SK-N-SH treated with all-trans-retinoic acid at 6 μM for 48 hours (cell line): ENCODE measurements at regions not wholly inside any gene's neighbourhood (a gene's known extent, or its start where the extent isn't known, plus 50 kb on each side); places are given as distances from the start of the nearest gene placed in this dataset.

Experiments used
- ATAC-seq: fragments of 200-7000 bp; cut with Tn5 transposase; 3 replicates; pipeline ENCODE4 v1.9.1; 2020; ENCODE audit warnings: mild to moderate bottlenecking, moderate library complexity
- ARNTL ChIP-seq: fragments of 450-650 bp; formaldehyde crosslinking; IDR thresholded peaks from 2 replicates; pipeline ENCODE4 v1.5.0; 2020; ENCODE audit warnings: low read depth, mild to moderate bottlenecking, moderate library complexity, borderline replicate concordance
- BACH2 ChIP-seq: fragments of 250-450 bp; sonication (Bioruptor Pico); IDR thresholded peaks from 2 replicates; pipeline ENCODE4 v1.9.0; 2021; ENCODE audit warnings: mild to moderate bottlenecking, borderline replicate concordance
- CSDC2 ChIP-seq: fragments of 250-450 bp; sonication (Bioruptor Pico); IDR thresholded peaks from 2 replicates; pipeline ENCODE4 v1.5.0; 2020; ENCODE audit warnings: mild to moderate bottlenecking, moderate library complexity
- ESRRG ChIP-seq: fragments of 250-450 bp; sonication (Bioruptor Pico); IDR thresholded peaks from 2 replicates; pipeline ENCODE4 v1.6.1; 2021; ENCODE audit warnings: mild to moderate bottlenecking
- ISL1 ChIP-seq: fragments of 250-450 bp; sonication (Bioruptor Pico); IDR thresholded peaks from 2 replicates; pipeline ENCODE4 v2.1.2; 2022; ENCODE audit warnings: mild to moderate bottlenecking, moderate library complexity
- PPARA ChIP-seq: fragments of 250-450 bp; sonication (Bioruptor Pico); IDR thresholded peaks from 2 replicates; pipeline ENCODE4 v1.5.0; 2020; ENCODE audit warnings: mild to moderate bottlenecking, borderline replicate concordance
- RARB ChIP-seq: fragments of 250-450 bp; sonication (Bioruptor Pico); IDR thresholded peaks from 2 replicates; pipeline ENCODE4 v1.8.0; 2021; ENCODE audit warnings: mild to moderate bottlenecking, moderate library complexity
- SNAI2 ChIP-seq: fragments of 250-450 bp; sonication (Bioruptor Pico); IDR thresholded peaks from 2 replicates; pipeline ENCODE4 v1.5.0; 2020; ENCODE audit warnings: mild to moderate bottlenecking, moderate library complexity
- TCF4 ChIP-seq: fragments of 250-450 bp; sonication (Bioruptor Pico); IDR thresholded peaks from 2 replicates; pipeline ENCODE4 v1.8.0; 2021; ENCODE audit warnings: mild to moderate bottlenecking, moderate library complexity, borderline replicate concordance
- TOX ChIP-seq: fragments of 250-450 bp; sonication (Bioruptor Pico); IDR thresholded peaks from 2 replicates; pipeline ENCODE4 v1.8.0; 2021; ENCODE audit warnings: mild to moderate bottlenecking, moderate library complexity, borderline replicate concordance
- ZC3H10 ChIP-seq: fragments of 250-450 bp; sonication (Bioruptor Pico); IDR thresholded peaks from 2 replicates; pipeline ENCODE4 v1.5.1; 2021; ENCODE audit warnings: mild to moderate bottlenecking, moderate library complexity
- ZFP3 ChIP-seq: fragments of 250-450 bp; sonication (Bioruptor Pico); IDR thresholded peaks from 2 replicates; pipeline ENCODE4 v1.5.0; 2020; ENCODE audit warnings: mild to moderate bottlenecking, moderate library complexity
- ZFP30 ChIP-seq: fragments of 450-650 bp; formaldehyde crosslinking; IDR thresholded peaks from 2 replicates; pipeline ENCODE4 v1.5.0; 2022; ENCODE audit warnings: mild to moderate bottlenecking, moderate library complexity
- ZNF565 ChIP-seq: fragments of 450-650 bp; formaldehyde crosslinking; conservative IDR thresholded peaks from 2 replicates; pipeline ENCODE4 v1.5.0; 2020; ENCODE audit warnings: low read depth, mild to moderate bottlenecking, moderate library complexity
- ZNF8 ChIP-seq: fragments of 450-650 bp; formaldehyde crosslinking; IDR thresholded peaks from 2 replicates; pipeline ENCODE4 v1.5.0; 2020; ENCODE audit warnings: mild to moderate bottlenecking, moderate library complexity
- TF ChIP-seq, protein P1 (sequence below): fragments of 250-450 bp; sonication (Bioruptor Pico); IDR thresholded peaks from 2 replicates; pipeline ENCODE4 v1.8.0; 2020; ENCODE audit warnings: mild to moderate bottlenecking, moderate library complexity, borderline replicate concordance
- TF ChIP-seq, protein P2 (sequence below): fragments of 250-450 bp; sonication (Bioruptor Pico); IDR thresholded peaks from 2 replicates; pipeline ENCODE4 v1.5.1; 2021; ENCODE audit warnings: mild to moderate bottlenecking, moderate library complexity
- TF ChIP-seq, protein P3 (sequence below): fragments of 250-450 bp; sonication (Bioruptor Pico); IDR thresholded peaks from 2 replicates; pipeline ENCODE4 v1.5.0; 2020; ENCODE audit warnings: mild to moderate bottlenecking, moderate library complexity
- TF ChIP-seq, protein P4 (sequence below): fragments of 250-450 bp; sonication (Bioruptor Pico); IDR thresholded peaks from 2 replicates; pipeline ENCODE4 v1.8.0; 2021; ENCODE audit warnings: low read depth, mild to moderate bottlenecking, moderate library complexity, borderline replicate concordance
- TF ChIP-seq, protein P5 (sequence below): fragments of 250-450 bp; sonication (Bioruptor Pico); IDR thresholded peaks from 2 replicates; pipeline ENCODE4 v1.5.1; 2020; ENCODE audit warnings: low read depth, mild to moderate bottlenecking, moderate library complexity

DNA sequence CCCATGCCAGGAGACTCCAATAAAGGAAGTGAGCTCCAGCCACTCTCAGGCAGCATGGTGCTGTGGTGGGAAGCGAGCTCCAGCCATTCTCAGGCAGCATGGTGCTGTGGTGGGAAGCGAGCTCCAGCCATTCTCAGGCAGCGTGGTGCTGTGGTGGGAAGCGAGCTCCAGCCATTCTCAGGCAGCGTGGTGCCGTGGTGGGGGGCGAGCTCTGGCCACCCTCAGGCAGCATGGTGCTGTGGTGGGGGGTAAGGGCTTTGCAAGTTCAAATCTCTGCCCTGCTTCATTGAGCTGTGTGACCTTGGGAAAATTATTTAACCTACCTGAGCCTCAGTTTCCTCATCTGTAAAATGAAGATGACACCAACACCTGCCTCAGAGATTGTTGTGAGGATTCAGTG is 975.1 kb downstream of the BCL11B start:
- no peak for ATAC-seq
- no peak for TF ChIP-seq ESRRG (CRISPR knock-in tag)
- TF ChIP-seq, all 23 proteins: peak for 0

DNA sequence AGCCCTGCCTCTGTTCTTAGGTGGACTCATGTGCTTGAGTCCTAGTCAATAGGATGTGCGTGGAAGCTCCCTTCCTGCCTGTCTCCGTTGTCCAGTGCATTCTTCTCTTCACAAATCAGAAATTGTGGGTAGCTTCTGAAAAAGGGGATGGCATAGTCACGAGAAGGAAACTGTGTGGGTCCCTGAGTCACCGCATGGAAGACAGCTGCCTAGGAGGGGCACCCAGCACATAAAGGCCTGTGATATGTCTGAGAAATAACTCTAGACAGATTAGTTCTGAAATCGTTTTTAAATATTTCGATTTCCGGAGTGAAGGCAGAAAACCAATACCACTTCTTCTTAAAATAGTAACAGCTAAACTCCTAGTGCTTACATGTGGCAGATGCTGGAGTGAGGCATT is 974.4 kb downstream of the BCL11B start:
- no peak for TF ChIP-seq ZNF565 (CRISPR knock-in tag)
- ATAC-seq, result no peak

DNA sequence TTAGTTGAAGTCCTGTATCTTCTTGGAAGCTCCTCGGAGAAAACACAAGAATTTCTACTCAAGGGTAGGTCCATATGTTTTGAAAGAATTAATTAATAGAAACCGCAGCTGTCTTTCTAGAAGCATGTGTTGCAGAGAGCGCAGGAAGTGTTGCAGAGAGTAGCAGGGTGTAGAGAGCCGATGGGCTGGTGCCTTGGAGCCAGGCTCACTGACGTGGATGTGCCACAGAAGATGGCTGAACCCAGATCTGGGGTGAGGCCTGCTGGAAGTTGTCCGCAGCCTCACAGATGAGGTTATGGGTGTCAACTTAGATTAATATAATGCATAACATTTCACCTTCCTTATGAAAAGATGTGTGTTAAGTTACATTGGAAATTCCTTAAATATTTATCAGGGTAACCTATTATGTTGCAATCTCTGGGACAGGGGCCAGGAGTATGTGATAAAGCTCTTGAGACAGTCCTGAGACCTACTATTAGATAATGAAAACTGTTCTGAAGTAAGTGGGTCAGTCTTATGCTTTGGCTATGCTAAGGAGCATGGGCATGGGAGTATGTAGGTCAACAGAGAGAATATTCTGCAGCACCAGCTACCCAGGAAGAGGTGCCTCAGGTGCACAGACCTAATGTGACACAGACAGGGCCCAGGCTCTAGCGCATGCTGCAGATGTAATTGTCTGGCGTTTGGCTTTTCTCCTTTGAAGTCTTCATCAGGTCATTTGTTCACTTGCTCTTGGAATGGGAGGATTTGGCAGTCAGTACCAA is 973.3 kb downstream of the BCL11B start:
- no peak for TF ChIP-seq ISL1 (CRISPR knock-in tag)
- TF ChIP-seq ARNTL (CRISPR knock-in tag), result no peak
- TF ChIP-seq PPARA (CRISPR knock-in tag), result no peak
- no peak for TF ChIP-seq ESRRG (CRISPR knock-in tag)
- TF ChIP-seq TOX (CRISPR knock-in tag), result no peak
- TF ChIP-seq ZNF8 (CRISPR knock-in tag), result no peak
- TF ChIP-seq BACH2, result no peak
- TF ChIP-seq SNAI2 (CRISPR knock-in tag), result no peak
- TF ChIP-seq RARB (CRISPR knock-in tag), result no peak
- TF ChIP-seq, protein P1, sequence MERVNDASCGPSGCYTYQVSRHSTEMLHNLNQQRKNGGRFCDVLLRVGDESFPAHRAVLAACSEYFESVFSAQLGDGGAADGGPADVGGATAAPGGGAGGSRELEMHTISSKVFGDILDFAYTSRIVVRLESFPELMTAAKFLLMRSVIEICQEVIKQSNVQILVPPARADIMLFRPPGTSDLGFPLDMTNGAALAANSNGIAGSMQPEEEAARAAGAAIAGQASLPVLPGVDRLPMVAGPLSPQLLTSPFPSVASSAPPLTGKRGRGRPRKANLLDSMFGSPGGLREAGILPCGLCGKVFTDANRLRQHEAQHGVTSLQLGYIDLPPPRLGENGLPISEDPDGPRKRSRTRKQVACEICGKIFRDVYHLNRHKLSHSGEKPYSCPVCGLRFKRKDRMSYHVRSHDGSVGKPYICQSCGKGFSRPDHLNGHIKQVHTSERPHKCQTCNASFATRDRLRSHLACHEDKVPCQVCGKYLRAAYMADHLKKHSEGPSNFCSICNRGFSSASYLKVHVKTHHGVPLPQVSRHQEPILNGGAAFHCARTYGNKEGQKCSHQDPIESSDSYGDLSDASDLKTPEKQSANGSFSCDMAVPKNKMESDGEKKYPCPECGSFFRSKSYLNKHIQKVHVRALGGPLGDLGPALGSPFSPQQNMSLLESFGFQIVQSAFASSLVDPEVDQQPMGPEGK (CRISPR knock-in tag), result no peak
- TF ChIP-seq, protein P2, sequence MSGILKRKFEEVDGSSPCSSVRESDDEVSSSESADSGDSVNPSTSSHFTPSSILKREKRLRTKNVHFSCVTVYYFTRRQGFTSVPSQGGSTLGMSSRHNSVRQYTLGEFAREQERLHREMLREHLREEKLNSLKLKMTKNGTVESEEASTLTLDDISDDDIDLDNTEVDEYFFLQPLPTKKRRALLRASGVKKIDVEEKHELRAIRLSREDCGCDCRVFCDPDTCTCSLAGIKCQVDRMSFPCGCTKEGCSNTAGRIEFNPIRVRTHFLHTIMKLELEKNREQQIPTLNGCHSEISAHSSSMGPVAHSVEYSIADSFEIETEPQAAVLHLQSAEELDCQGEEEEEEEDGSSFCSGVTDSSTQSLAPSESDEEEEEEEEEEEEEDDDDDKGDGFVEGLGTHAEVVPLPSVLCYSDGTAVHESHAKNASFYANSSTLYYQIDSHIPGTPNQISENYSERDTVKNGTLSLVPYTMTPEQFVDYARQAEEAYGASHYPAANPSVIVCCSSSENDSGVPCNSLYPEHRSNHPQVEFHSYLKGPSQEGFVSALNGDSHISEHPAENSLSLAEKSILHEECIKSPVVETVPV, result no peak
- TF ChIP-seq, protein P3, sequence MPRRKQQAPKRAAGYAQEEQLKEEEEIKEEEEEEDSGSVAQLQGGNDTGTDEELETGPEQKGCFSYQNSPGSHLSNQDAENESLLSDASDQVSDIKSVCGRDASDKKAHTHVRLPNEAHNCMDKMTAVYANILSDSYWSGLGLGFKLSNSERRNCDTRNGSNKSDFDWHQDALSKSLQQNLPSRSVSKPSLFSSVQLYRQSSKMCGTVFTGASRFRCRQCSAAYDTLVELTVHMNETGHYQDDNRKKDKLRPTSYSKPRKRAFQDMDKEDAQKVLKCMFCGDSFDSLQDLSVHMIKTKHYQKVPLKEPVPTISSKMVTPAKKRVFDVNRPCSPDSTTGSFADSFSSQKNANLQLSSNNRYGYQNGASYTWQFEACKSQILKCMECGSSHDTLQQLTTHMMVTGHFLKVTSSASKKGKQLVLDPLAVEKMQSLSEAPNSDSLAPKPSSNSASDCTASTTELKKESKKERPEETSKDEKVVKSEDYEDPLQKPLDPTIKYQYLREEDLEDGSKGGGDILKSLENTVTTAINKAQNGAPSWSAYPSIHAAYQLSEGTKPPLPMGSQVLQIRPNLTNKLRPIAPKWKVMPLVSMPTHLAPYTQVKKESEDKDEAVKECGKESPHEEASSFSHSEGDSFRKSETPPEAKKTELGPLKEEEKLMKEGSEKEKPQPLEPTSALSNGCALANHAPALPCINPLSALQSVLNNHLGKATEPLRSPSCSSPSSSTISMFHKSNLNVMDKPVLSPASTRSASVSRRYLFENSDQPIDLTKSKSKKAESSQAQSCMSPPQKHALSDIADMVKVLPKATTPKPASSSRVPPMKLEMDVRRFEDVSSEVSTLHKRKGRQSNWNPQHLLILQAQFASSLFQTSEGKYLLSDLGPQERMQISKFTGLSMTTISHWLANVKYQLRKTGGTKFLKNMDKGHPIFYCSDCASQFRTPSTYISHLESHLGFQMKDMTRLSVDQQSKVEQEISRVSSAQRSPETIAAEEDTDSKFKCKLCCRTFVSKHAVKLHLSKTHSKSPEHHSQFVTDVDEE (CRISPR knock-in tag), result no peak
- no peak for TF ChIP-seq ZNF565 (CRISPR knock-in tag)
- TF ChIP-seq, protein P4, sequence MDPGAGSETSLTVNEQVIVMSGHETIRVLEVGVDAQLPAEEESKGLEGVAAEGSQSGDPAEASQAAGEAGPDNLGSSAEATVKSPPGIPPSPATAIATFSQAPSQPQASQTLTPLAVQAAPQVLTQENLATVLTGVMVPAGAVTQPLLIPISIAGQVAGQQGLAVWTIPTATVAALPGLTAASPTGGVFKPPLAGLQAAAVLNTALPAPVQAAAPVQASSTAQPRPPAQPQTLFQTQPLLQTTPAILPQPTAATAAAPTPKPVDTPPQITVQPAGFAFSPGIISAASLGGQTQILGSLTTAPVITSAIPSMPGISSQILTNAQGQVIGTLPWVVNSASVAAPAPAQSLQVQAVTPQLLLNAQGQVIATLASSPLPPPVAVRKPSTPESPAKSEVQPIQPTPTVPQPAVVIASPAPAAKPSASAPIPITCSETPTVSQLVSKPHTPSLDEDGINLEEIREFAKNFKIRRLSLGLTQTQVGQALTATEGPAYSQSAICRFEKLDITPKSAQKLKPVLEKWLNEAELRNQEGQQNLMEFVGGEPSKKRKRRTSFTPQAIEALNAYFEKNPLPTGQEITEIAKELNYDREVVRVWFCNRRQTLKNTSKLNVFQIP (CRISPR knock-in tag), result no peak
- no peak for TF ChIP-seq CSDC2 (CRISPR knock-in tag)
- no peak for TF ChIP-seq ZFP3 (CRISPR knock-in tag)
- no peak for TF ChIP-seq ZFP30 (CRISPR knock-in tag)
- TF ChIP-seq, protein P5, sequence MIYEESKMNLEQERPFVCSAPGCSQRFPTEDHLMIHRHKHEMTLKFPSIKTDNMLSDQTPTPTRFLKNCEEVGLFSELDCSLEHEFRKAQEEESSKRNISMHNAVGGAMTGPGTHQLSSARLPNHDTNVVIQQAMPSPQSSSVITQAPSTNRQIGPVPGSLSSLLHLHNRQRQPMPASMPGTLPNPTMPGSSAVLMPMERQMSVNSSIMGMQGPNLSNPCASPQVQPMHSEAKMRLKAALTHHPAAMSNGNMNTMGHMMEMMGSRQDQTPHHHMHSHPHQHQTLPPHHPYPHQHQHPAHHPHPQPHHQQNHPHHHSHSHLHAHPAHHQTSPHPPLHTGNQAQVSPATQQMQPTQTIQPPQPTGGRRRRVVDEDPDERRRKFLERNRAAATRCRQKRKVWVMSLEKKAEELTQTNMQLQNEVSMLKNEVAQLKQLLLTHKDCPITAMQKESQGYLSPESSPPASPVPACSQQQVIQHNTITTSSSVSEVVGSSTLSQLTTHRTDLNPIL, result no peak
- TF ChIP-seq TCF4 (CRISPR knock-in tag), result no peak
- no peak for ATAC-seq

DNA sequence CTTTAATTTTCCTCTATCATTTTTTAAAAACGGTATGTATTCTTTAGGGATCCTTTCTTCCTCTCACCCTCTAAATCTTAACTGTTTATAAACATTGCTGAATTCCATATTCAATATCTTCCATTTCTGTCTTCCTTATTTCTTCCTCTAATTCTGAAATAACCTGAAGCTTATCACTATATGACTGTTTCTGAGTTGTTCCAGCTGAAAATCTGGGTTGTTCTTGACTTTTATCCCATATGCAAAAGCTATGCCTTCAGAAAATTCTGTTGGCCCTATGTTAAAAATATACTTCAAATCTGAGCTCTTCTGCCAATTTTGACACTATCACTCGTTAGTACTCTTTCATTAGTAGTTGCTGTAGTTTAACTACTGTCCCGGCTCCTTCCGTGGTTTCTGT is 970.3 kb downstream of the BCL11B start:
- ATAC-seq, result no peak
- TF ChIP-seq ZFP3 (CRISPR knock-in tag) (no peak), ISL1 (CRISPR knock-in tag) (no peak), ZNF565 (CRISPR knock-in tag) (no peak), ESRRG (CRISPR knock-in tag) (no peak), CSDC2 (CRISPR knock-in tag) (no peak), ZC3H10 (CRISPR knock-in tag) (no peak), ZFP30 (CRISPR knock-in tag) (no peak), SNAI2 (CRISPR knock-in tag) (no peak), ZNF8 (CRISPR knock-in tag) (no peak)
- TF ChIP-seq, protein P1 (CRISPR knock-in tag), result no peak
- TF ChIP-seq, all 23 proteins: peak for 0
